Endothelial cell of umbilical vein (primary cell): ENCODE measurements at regions not wholly inside any gene's neighbourhood (a gene's known extent, or its start where the extent isn't known, plus 50 kb on each side); places are given as distances from the start of the nearest gene placed in this dataset.

Experiments used
- BruUV-seq: library from RNA; stranded (reverse); fragments of 400-500 nt; replicated peaks from 2 replicates; lab custom pipeline; 2021; lab: Mats Ljungman, UMichigan
- CTCF ChIA-PET: fragments of 300-600, 350-600 bp; sonication (Branson Sonifier 250); formaldehyde crosslinking; loops from one replicate; lab custom pipeline; 2021; ENCODE audit warnings: antibody characterized with exemption, inconsistent platforms; lab: Charles Lee
- POLR2A ChIA-PET: fragments of 300-600, 350-600 bp; sonication (Branson Sonifier 250); formaldehyde crosslinking; loops from one replicate; lab custom pipeline; 2021; ENCODE audit warnings: antibody characterized with exemption, inconsistent platforms; lab: Charles Lee
- DNase-seq: peaks from one replicate; pipeline ENCODE4 v3.0.0-alpha.2; 2011; ENCODE audit warnings: low read depth, low spot score
- FAIRE-seq: peaks from 2 replicates; lab custom pipeline; 2011; peaks lifted over from hg19 to GRCh38; lab: Jason Lieb, UNC
- H2AFZ ChIP-seq: 2 replicates; pipeline ENCODE4 v1.6.0; 2012; ENCODE audit warnings: low read depth, low read length, control low read depth, inconsistent platforms
- H3K27ac ChIP-seq: 2 replicates; pipeline ENCODE4 v1.5.1; 2011; ENCODE audit warnings: low read depth, mild to moderate bottlenecking, control low read depth, low read length, moderate library complexity; ENCODE audit not compliant: insufficient read depth
- H3K27me3 ChIP-seq, 2 experiments: 2 replicates each; pipeline versions ENCODE4 v1.6.0 to v1.6.1; 2011; ENCODE audit warnings: low read length in 2 of 2, mixed read lengths in 1 of 2; ENCODE audit not compliant: control insufficient read depth in 2 of 2, insufficient read depth in 2 of 2
- H3K36me3 ChIP-seq, 2 experiments: 2 replicates in 1 of 2; 3 replicates in 1 of 2; pipeline ENCODE4 v1.5.1; 2011; ENCODE audit warnings: low read length in 2 of 2, mild to moderate bottlenecking in 1 of 2, moderate library complexity in 1 of 2; ENCODE audit not compliant: control insufficient read depth in 2 of 2, insufficient read depth in 2 of 2; ENCODE audit errors: extremely low read depth in 1 of 2
- H3K4me1 ChIP-seq: 3 replicates; pipeline ENCODE4 v1.5.1; 2011; ENCODE audit warnings: mild to moderate bottlenecking, low read length; ENCODE audit not compliant: control insufficient read depth, insufficient read depth; ENCODE audit errors: extremely low read depth
- H3K4me2 ChIP-seq: 2 replicates; pipeline ENCODE4 v1.6.1; 2011; ENCODE audit warnings: low read length, control low read depth, mixed read lengths; ENCODE audit not compliant: insufficient read depth
- H3K4me3 ChIP-seq, 3 experiments: fragments of 200-600 bp in 1 of 3; sonication (generic), shearing (Covaris generic) in 1 of 3; replicated peaks in 1 of 3; 2 replicates each; pipeline ENCODE4 v1.5.1; 2011 to 2016; ENCODE audit warnings: control low read depth in 3 of 3, low read length in 3 of 3, mild to moderate bottlenecking in 2 of 3, inconsistent platforms in 1 of 3, low read depth in 1 of 3, moderate library complexity in 1 of 3; ENCODE audit not compliant: insufficient read depth in 1 of 3
- H3K79me2 ChIP-seq: 2 replicates; pipeline ENCODE4 v1.6.0; 2012; ENCODE audit warnings: low read length, inconsistent platforms; ENCODE audit not compliant: control insufficient read depth, insufficient read depth
- H3K9ac ChIP-seq: replicated peaks from 2 replicates; pipeline ENCODE3; 2011; ENCODE audit warnings: low read length, control low read depth; ENCODE audit not compliant: insufficient read depth; ENCODE audit errors: extremely low read depth
- H3K9me1 ChIP-seq: replicated peaks from 3 replicates; pipeline ENCODE4 v1.6.0; 2011; ENCODE audit warnings: mild to moderate bottlenecking, low read length; ENCODE audit not compliant: control insufficient read depth, insufficient read depth; ENCODE audit errors: extremely low read depth
- H3K9me3 ChIP-seq: replicated peaks from 2 replicates; pipeline ENCODE4 v1.5.1; 2012; ENCODE audit warnings: low read length, inconsistent platforms; ENCODE audit not compliant: control insufficient read depth, insufficient read depth
- H4K20me1 ChIP-seq: replicated peaks from 2 replicates; pipeline ENCODE3; 2011; ENCODE audit warnings: mild to moderate bottlenecking, low read length; ENCODE audit not compliant: control insufficient read depth, insufficient read depth; ENCODE audit errors: extremely low read depth
- CTCF ChIP-seq, 2 donors: IDR thresholded peaks; 1 replicate in 1 of 2; 2 replicates in 1 of 2; pipeline ENCODE4 v1.5.1; 2011; ENCODE audit warnings: low read length in 2 of 2, mild to moderate bottlenecking in 2 of 2, moderate library complexity in 2 of 2, control low read depth in 1 of 2, inconsistent platforms in 1 of 2, low read depth in 1 of 2; ENCODE audit not compliant: insufficient read depth in 1 of 2; ENCODE audit errors: extremely low read depth in 1 of 2
- EZH2 ChIP-seq: IDR thresholded peaks from 2 replicates; pipeline ENCODE4 v1.6.1; 2012; ENCODE audit warnings: borderline replicate concordance, low read depth, mild to moderate bottlenecking, moderate library complexity, low read length, inconsistent platforms; ENCODE audit not compliant: severe bottlenecking
- FOS ChIP-seq: IDR thresholded peaks from 2 replicates; pipeline ENCODE4 v1.6.1; 2011; ENCODE audit warnings: mild to moderate bottlenecking, low read length, moderate library complexity, borderline replicate concordance; ENCODE audit not compliant: insufficient read depth
- GATA2 ChIP-seq: IDR thresholded peaks from 2 replicates; pipeline ENCODE4 v1.7.0; 2011; ENCODE audit warnings: low read depth, mild to moderate bottlenecking, moderate library complexity, mixed read lengths, low read length; ENCODE audit not compliant: insufficient read length, insufficient read depth
- JUN ChIP-seq: IDR thresholded peaks from 2 replicates; pipeline ENCODE4 v1.6.1; 2011; ENCODE audit warnings: borderline replicate concordance, low read depth; ENCODE audit not compliant: insufficient read length, insufficient read depth
- MYC ChIP-seq: IDR thresholded peaks from one replicate; pipeline ENCODE4 v1.6.1; 2011; ENCODE audit warnings: mild to moderate bottlenecking, low read depth, low read length
- POLR2A ChIP-seq: IDR thresholded peaks from 2 replicates; pipeline ENCODE4 v1.6.1; 2012; ENCODE audit warnings: low read depth, mild to moderate bottlenecking, control low read depth, low read length
- POLR2AphosphoS5 ChIP-seq: IDR thresholded peaks from 2 replicates; pipeline ENCODE4 v1.6.1; 2012; ENCODE audit warnings: low read depth, mild to moderate bottlenecking, control low read depth, low read length, moderate library complexity; ENCODE audit not compliant: insufficient read depth
- dilution Hi-C: fragments of 300-500 bp; cut with MboI; formaldehyde crosslinking; loops from one replicate; pipeline ENCODE4 v1.15.0; 2019; ENCODE audit warnings: low sequenced_read_pairs; ENCODE audit not compliant: extremely low pct_ligation_motif_present
- intact Hi-C: fragments of 100-400 bp; cut with micrococcal nuclease; formaldehyde crosslinking; loops from one replicate; pipeline ENCODE4 v1.10.0; 2022
- TF ChIP-seq, protein P1 (sequence below): IDR thresholded peaks from 2 replicates; pipeline ENCODE4 v1.6.1; 2011; ENCODE audit not compliant: insufficient read depth, insufficient read length

- Histone ChIP-seq H3K27me3 (no peaks in the 10 kb centered on the region), H2AFZ (no peak overlapping the region), H3K36me3 (no peaks in the 10 kb centered on the region), H3K9ac (no peak overlapping the region), H3K27ac (no peak overlapping the region), H4K20me1 (no peaks in the 10 kb centered on the region), H3K4me2 (no peak overlapping the region), H3K79me2 (no peaks in the 10 kb centered on the region), H3K9me3 (no peaks in the 10 kb centered on the region), H3K4me1 (no peaks in the 10 kb centered on the region), H3K4me3 (no peak overlapping the region), H3K9me1 (no peaks in the 10 kb centered on the region)
- ChIA-PET CTCF (interaction anchor here (1.2 kb wide), 1 partner anchor 16 kb away, joined by 3 read pairs; no protein-coding TSS in a partner anchor), POLR2A (no interaction called here)
- no TSS peak for BruUV-seq
- dilution Hi-C loops (no loop called here), intact Hi-C loops (no loop called here)
- TF ChIP-seq JUN (no peak), EZH2 (no peak), CTCF (IDR thresholded peaks at IDR 0.05; ENCODE audit: extremely low read depth in 1 of 2, insufficient read depth in 1 of 2, low read depth in 1 of 2, low read length in 2 of 2) (no peak), POLR2A (no peak), MYC (no peak), FOS (no peak), POLR2AphosphoS5 (no peak), GATA2 (no peak)
- TF ChIP-seq, protein P1, sequence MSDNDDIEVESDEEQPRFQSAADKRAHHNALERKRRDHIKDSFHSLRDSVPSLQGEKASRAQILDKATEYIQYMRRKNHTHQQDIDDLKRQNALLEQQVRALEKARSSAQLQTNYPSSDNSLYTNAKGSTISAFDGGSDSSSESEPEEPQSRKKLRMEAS = no peak
- no peak for DNase-seq
- FAIRE-seq = no peak
These were observed 103.4 kb upstream of the IGSF10 start for GRCh38 chr3:151564261-151564660.
